ENCODE measurements at regions not wholly inside any gene's neighbourhood (a gene's known extent, or its start where the extent isn't known, plus 50 kb on each side); places are given as distances from the start of the nearest gene placed in this dataset.

GRCh38 chr17:83144421-83145357, 65.3 kb downstream of the METRNL start:
- Histone ChIP-seq H3K4me3 (no peak overlapping the region), H3K4me2 (ENCODE audit: unreplicated experiment) (peak overlapping the region; percentile 22), H3K9me3 (ENCODE audit: low read depth) (no peaks in the 10 kb centered on the region), H3K27ac (peak overlapping the region; percentile 77), H3K9ac (peak overlapping the region; percentile 63), H4K20me1 (ENCODE audit: insufficient read depth) (no peaks in the 10 kb centered on the region), H3K4me1 (ENCODE audit: insufficient read depth) (peaks cover 20% of the 10 kb centered on the region), H3K27me3 (replicated peaks; ENCODE audit: insufficient read depth) (no peaks in the 10 kb centered on the region), H3K36me3 (ENCODE audit: low read depth) (no peaks in the 10 kb centered on the region), H3F3A (ENCODE audit: insufficient read depth) (peaks cover 24% of the 10 kb centered on the region), H3K79me2 (ENCODE audit: insufficient read depth) (no peaks in the 10 kb centered on the region), H2AFZ (peak overlapping the region; percentile 71), H3K9me2 (ENCODE audit: insufficient read depth) (no peaks in the 10 kb centered on the region)
- DNase-seq = peak; percentile 81
- in situ Hi-C loops (cut with MboI) = no loop called here
- TF ChIP-seq EZH2phosphoT487 (IDR thresholded peaks at IDR 0.05; ENCODE audit: insufficient read depth, low read depth) (no peak), EZH2 (IDR thresholded peaks at IDR 0.05; ENCODE audit: insufficient read depth, poor library complexity, severe bottlenecking) (no peak)
- WGBS, 2 experiments (ENCODE audit: low coverage in 1 of 2, low lambda C conversion rate in 2 of 2, missing lambda C conversion rate in 2 of 2) = 11 to 15% methylated on average over 16 of the region's 16 CpGs

GRCh38 chr17:83145358-83145738, 65.9 kb downstream of the METRNL start:
- TF ChIP-seq EZH2phosphoT487 (IDR thresholded peaks at IDR 0.05; ENCODE audit: insufficient read depth, low read depth) = no peak
- TF ChIP-seq EZH2 (IDR thresholded peaks at IDR 0.05; ENCODE audit: insufficient read depth, poor library complexity, severe bottlenecking) = no peak
- 41 to 42% methylated on average over 5 of the region's 5 CpGs for WGBS, 2 experiments (ENCODE audit: low coverage in 1 of 2, low lambda C conversion rate in 2 of 2, missing lambda C conversion rate in 2 of 2)
- in situ Hi-C loops (cut with MboI) = no loop called here
- no peaks in the 10 kb centered on the region for H3K9me3 ChIP-seq (ENCODE audit: low read depth)
- H3K4me3 ChIP-seq = no peak overlapping the region
- no peaks in the 10 kb centered on the region for H3K9me2 ChIP-seq (ENCODE audit: insufficient read depth)
- DNase-seq = no peak
- 0 out of 2 replicates have a peak overlapping the region, but pooled peaks have one; percentile 71 for H2AFZ ChIP-seq
- peaks cover 20% of the 10 kb centered on the region for H3K4me1 ChIP-seq (ENCODE audit: insufficient read depth)
- peak overlapping the region; percentile 77 for H3K27ac ChIP-seq
- peaks cover 24% of the 10 kb centered on the region for H3F3A ChIP-seq (ENCODE audit: insufficient read depth)
- H3K4me2 ChIP-seq (ENCODE audit: unreplicated experiment) = peak overlapping the region; percentile 22
- H4K20me1 ChIP-seq (ENCODE audit: insufficient read depth) = no peaks in the 10 kb centered on the region
- H3K79me2 ChIP-seq (ENCODE audit: insufficient read depth) = no peaks in the 10 kb centered on the region
- H3K36me3 ChIP-seq (ENCODE audit: low read depth) = no peaks in the 10 kb centered on the region
- no peaks in the 10 kb centered on the region for H3K27me3 ChIP-seq (replicated peaks; ENCODE audit: insufficient read depth)
- peak overlapping the region; percentile 63 for H3K9ac ChIP-seq

- no peak overlapping the region for H3K9ac ChIP-seq
- H4K20me1 ChIP-seq (ENCODE audit: insufficient read depth) = no peaks in the 10 kb centered on the region
- TF ChIP-seq EZH2phosphoT487 (IDR thresholded peaks at IDR 0.05; ENCODE audit: insufficient read depth, low read depth) (no peak), EZH2 (IDR thresholded peaks at IDR 0.05; ENCODE audit: insufficient read depth, poor library complexity, severe bottlenecking) (no peak)
- in situ Hi-C loops (cut with MboI) = no loop called here
- H3F3A ChIP-seq (ENCODE audit: insufficient read depth) = peaks cover 24% of the 10 kb centered on the region
- H3K4me3 ChIP-seq = no peak overlapping the region
- H3K36me3 ChIP-seq (ENCODE audit: low read depth) = no peaks in the 10 kb centered on the region
- no peak overlapping the region for H2AFZ ChIP-seq
- DNase-seq = no peak
- H3K9me3 ChIP-seq (ENCODE audit: low read depth) = no peaks in the 10 kb centered on the region
- H3K9me2 ChIP-seq (ENCODE audit: insufficient read depth) = no peaks in the 10 kb centered on the region
- H3K4me1 ChIP-seq (ENCODE audit: insufficient read depth) = peaks cover 20% of the 10 kb centered on the region
- 90 to 97% methylated on average over 7 of the region's 7 CpGs for WGBS, 2 experiments (ENCODE audit: low coverage in 1 of 2, low lambda C conversion rate in 2 of 2, missing lambda C conversion rate in 2 of 2)
- no peaks in the 10 kb centered on the region for H3K79me2 ChIP-seq (ENCODE audit: insufficient read depth)
- H3K27ac ChIP-seq = no peak overlapping the region
- no peak overlapping the region for H3K4me2 ChIP-seq (ENCODE audit: unreplicated experiment)
- no peaks in the 10 kb centered on the region for H3K27me3 ChIP-seq (replicated peaks; ENCODE audit: insufficient read depth)
Observed at GRCh38 chr17:83145831-83146230, 66.4 kb downstream of the METRNL start.

- in situ Hi-C loops (cut with MboI) = no loop called here
Observed at GRCh38 chr17:83146347-83146746, 66.9 kb downstream of the METRNL start.

More at GRCh38 chr17:83146347-83146746, 66.9 kb downstream of the METRNL start:
- H4K20me1 ChIP-seq (ENCODE audit: insufficient read depth) = no peaks in the 10 kb centered on the region
- no peaks in the 10 kb centered on the region for H3K79me2 ChIP-seq (ENCODE audit: insufficient read depth)
- no peaks in the 10 kb centered on the region for H3K9me2 ChIP-seq (ENCODE audit: insufficient read depth)
- H3K4me1 ChIP-seq (ENCODE audit: insufficient read depth) = peaks cover 20% of the 10 kb centered on the region
- DNase-seq = no peak
- no peak overlapping the region for H3K9ac ChIP-seq
- 61 to 76% methylated on average over 4 of the region's 4 CpGs for WGBS, 2 experiments (ENCODE audit: low coverage in 1 of 2, low lambda C conversion rate in 2 of 2, missing lambda C conversion rate in 2 of 2)
- H2AFZ ChIP-seq = no peak overlapping the region
- H3K4me2 ChIP-seq (ENCODE audit: unreplicated experiment) = no peak overlapping the region
- TF ChIP-seq EZH2 (IDR thresholded peaks at IDR 0.05; ENCODE audit: insufficient read depth, poor library complexity, severe bottlenecking) (no peak), EZH2phosphoT487 (IDR thresholded peaks at IDR 0.05; ENCODE audit: insufficient read depth, low read depth) (no peak)
- peaks cover 24% of the 10 kb centered on the region for H3F3A ChIP-seq (ENCODE audit: insufficient read depth)
- no peaks in the 10 kb centered on the region for H3K9me3 ChIP-seq (ENCODE audit: low read depth)
- no peak overlapping the region for H3K4me3 ChIP-seq
- no peaks in the 10 kb centered on the region for H3K36me3 ChIP-seq (ENCODE audit: low read depth)
- H3K27me3 ChIP-seq (replicated peaks; ENCODE audit: insufficient read depth) = no peaks in the 10 kb centered on the region
- no peak overlapping the region for H3K27ac ChIP-seq

All from GM23248 (cell line).